WTC11 (cell line): ENCODE measurements at regions not wholly inside any gene's neighbourhood (a gene's known extent, or its start where the extent isn't known, plus 50 kb on each side); places are given as distances from the start of the nearest gene placed in this dataset.

Experiments used
- CTCF ChIP-seq: fragments of 200-600 bp; IDR thresholded peaks from 2 replicates; pipeline ENCODE4 v1.8.0; 2022; ENCODE audit warnings: antibody characterized with exemption
- GABPB1 ChIP-seq: sonication (generic); formaldehyde crosslinking; IDR thresholded peaks from 2 replicates; pipeline ENCODE4 v1.8.1; 2023; ENCODE audit warnings: mild to moderate bottlenecking, missing genetic modification reagents

GRCh38 chr5:89030798-89031197 lies 147.8 kb upstream of the MEF2C start:
- TF ChIP-seq CTCF (no peak), GABPB1 (CRISPR knock-in tag) (no peak)
